ENCODE measurements at regions not wholly inside any gene's neighbourhood (a gene's known extent, or its start where the extent isn't known, plus 50 kb on each side); places are given as distances from the start of the nearest gene placed in this dataset.

- Histone ChIP-seq H3K4me1 (ENCODE audit: control insufficient read depth, insufficient read depth, low read length) (no peaks in the 10 kb centered on the region), H3K27me3 (ENCODE audit: control insufficient read depth, insufficient read depth, low read length) (no peaks in the 10 kb centered on the region), H3K36me3 (ENCODE audit: control insufficient read depth, insufficient read depth, low read length) (no peaks in the 10 kb centered on the region), H3K9me3 (ENCODE audit: control insufficient read depth, insufficient read depth, low read length) (no peaks in the 10 kb centered on the region), H3K4me3 (ENCODE audit: low read length) (no peak overlapping the region), H3K27ac (ENCODE audit: low read length) (no peak overlapping the region)
- no peak overlapping the region for H3K27ac Mint-ChIP-seq
- peaks cover 27 to 45% of the 10 kb centered on the region in 2 donors for H3K27me3 Mint-ChIP-seq (ENCODE audit: low read depth in 2 of 2)
- no peaks in the 10 kb centered on the region for H3K4me1 Mint-ChIP-seq
- no peak overlapping the region for H3K4me3 Mint-ChIP-seq
- WGBS (ENCODE audit: insufficient coverage): 71% methylated on average over 1 of the region's 2 CpGs
- intact Hi-C loops (cut with micrococcal nuclease): loop anchor here (2.0 kb wide), 1 partner anchor 481 kb away; no protein-coding TSS in a partner anchor
- ATAC-seq (no peak), DNase-seq (no peak)
- H3K36me3 Mint-ChIP-seq: no peaks in the 10 kb centered on the region
- peaks cover 0 to 4% of the 10 kb centered on the region in 2 donors for H3K9me3 Mint-ChIP-seq
- no peak for TF ChIP-seq CTCF (IDR thresholded peaks at IDR 0.05)
These were observed 111.0 kb upstream of the NFIA start for GRCh38 chr1:60971330-60971729.

DNA sequence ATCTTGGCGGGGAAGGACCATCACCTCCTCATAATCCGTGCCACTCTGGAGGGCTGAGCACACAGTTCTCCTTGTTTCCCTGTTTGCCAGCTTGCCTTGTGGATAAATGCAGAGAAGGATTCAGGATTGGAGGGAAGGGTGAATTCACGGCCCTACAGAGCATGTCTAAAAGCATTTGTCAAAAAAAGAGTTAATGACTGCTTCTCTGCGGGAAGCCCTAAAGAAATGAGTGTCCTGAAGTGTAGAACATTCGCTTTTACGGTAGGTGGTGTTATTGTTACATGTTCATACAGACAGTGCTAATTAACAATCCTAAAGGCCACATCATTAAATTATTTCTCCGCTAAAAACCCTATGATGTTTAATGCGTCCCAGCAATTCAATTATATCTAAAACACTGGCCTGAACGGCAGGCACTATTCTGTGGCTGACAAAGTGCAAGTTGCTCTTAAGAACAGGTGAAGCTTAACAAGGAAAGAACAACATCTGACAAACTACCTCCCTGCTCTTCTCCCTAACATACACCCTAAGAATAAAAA lies 112.3 kb upstream of the NFIA start:
- ATAC-seq (no peak), DNase-seq (peak in 1 of 2 donors; percentile 9)
- Mint-ChIP-seq H3K27ac (no peak overlapping the region), H3K4me1 (no peaks in the 10 kb centered on the region), H3K36me3 (no peaks in the 10 kb centered on the region), H3K4me3 (no peak overlapping the region), H3K9me3 (peaks cover 0 to 6% of the 10 kb centered on the region in 2 donors), H3K27me3 (ENCODE audit: low read depth in 2 of 2) (peaks cover 27 to 42% of the 10 kb centered on the region in 2 donors)
- Histone ChIP-seq H3K9me3 (ENCODE audit: control insufficient read depth, insufficient read depth, low read length) (peaks cover 10% of the 10 kb centered on the region), H3K27me3 (ENCODE audit: control insufficient read depth, insufficient read depth, low read length) (no peaks in the 10 kb centered on the region), H3K4me3 (ENCODE audit: low read length) (no peak overlapping the region), H3K4me1 (ENCODE audit: control insufficient read depth, insufficient read depth, low read length) (no peaks in the 10 kb centered on the region), H3K36me3 (ENCODE audit: control insufficient read depth, insufficient read depth, low read length) (no peaks in the 10 kb centered on the region), H3K27ac (ENCODE audit: low read length) (no peak overlapping the region)
- TF ChIP-seq CTCF (IDR thresholded peaks at IDR 0.05): no peak
- intact Hi-C loops (cut with micrococcal nuclease): loop anchor here (2.0 kb wide), 1 partner anchor 483 kb away; no protein-coding TSS in a partner anchor
- WGBS (ENCODE audit: insufficient coverage): 72% methylated on average over 7 of the region's 9 CpGs

- H3K27ac Mint-ChIP-seq: no peak overlapping the region
- Histone ChIP-seq H3K27ac (ENCODE audit: low read length) (no peak overlapping the region), H3K36me3 (ENCODE audit: control insufficient read depth, insufficient read depth, low read length) (no peaks in the 10 kb centered on the region), H3K9me3 (ENCODE audit: control insufficient read depth, insufficient read depth, low read length) (peaks cover 15% of the 10 kb centered on the region), H3K4me3 (ENCODE audit: low read length) (no peak overlapping the region), H3K27me3 (ENCODE audit: control insufficient read depth, insufficient read depth, low read length) (no peaks in the 10 kb centered on the region), H3K4me1 (ENCODE audit: control insufficient read depth, insufficient read depth, low read length) (peaks cover 15% of the 10 kb centered on the region)
- ATAC-seq (no peak), DNase-seq (no peak)
- no peaks in the 10 kb centered on the region for H3K36me3 Mint-ChIP-seq
- peaks cover 0 to 6% of the 10 kb centered on the region in 2 donors for H3K9me3 Mint-ChIP-seq
- intact Hi-C loops (cut with micrococcal nuclease): no loop called here
- 82% methylated on average over 2 of the region's 2 CpGs for WGBS (ENCODE audit: insufficient coverage)
- peaks cover 6 to 13% of the 10 kb centered on the region in 2 donors for H3K4me1 Mint-ChIP-seq
- H3K27me3 Mint-ChIP-seq (ENCODE audit: low read depth in 2 of 2): peaks cover 38 to 45% of the 10 kb centered on the region in 2 donors
- TF ChIP-seq CTCF (IDR thresholded peaks at IDR 0.05): no peak
- no peak overlapping the region for H3K4me3 Mint-ChIP-seq
These were observed 117.0 kb upstream of the NFIA start for GRCh38 chr1:60965280-60965854.
